ENCODE measurements at regions not wholly inside any gene's neighbourhood (a gene's known extent, or its start where the extent isn't known, plus 50 kb on each side); places are given as distances from the start of the nearest gene placed in this dataset.

DNA sequence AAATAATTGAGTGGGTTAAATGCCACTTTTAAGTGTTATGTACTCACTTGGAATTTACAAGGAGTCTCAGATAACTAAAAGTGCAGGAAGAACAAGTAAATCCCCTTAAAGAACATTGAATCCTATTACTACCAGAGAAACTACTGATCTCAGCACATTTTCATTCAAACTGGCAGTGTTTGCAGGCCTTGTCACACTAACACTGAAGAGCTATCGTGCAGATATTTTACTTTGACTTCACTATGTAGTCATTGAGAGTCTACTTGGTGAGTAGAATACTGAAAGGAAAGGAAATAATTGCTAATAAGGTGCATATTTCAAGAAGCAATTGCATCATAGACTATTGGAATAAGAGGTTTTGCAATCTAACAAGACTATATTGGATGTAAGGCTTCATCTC, 721.4 kb upstream of the CBLB start:
- TF ChIP-seq EZH2phosphoT487 (IDR thresholded peaks at IDR 0.05): no peak
- TF ChIP-seq, protein P1, sequence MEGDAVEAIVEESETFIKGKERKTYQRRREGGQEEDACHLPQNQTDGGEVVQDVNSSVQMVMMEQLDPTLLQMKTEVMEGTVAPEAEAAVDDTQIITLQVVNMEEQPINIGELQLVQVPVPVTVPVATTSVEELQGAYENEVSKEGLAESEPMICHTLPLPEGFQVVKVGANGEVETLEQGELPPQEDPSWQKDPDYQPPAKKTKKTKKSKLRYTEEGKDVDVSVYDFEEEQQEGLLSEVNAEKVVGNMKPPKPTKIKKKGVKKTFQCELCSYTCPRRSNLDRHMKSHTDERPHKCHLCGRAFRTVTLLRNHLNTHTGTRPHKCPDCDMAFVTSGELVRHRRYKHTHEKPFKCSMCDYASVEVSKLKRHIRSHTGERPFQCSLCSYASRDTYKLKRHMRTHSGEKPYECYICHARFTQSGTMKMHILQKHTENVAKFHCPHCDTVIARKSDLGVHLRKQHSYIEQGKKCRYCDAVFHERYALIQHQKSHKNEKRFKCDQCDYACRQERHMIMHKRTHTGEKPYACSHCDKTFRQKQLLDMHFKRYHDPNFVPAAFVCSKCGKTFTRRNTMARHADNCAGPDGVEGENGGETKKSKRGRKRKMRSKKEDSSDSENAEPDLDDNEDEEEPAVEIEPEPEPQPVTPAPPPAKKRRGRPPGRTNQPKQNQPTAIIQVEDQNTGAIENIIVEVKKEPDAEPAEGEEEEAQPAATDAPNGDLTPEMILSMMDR (IDR thresholded peaks at IDR 0.05): no peak
- no peak for TF ChIP-seq EZH2 (IDR thresholded peaks at IDR 0.05)

All from neural progenitor cell (in vitro differentiated cells).